ENCODE measurements at regions not wholly inside any gene's neighbourhood (a gene's known extent, or its start where the extent isn't known, plus 50 kb on each side); places are given as distances from the start of the nearest gene placed in this dataset.
"Not testable (repeated sequence)": the region's sequence is repeated elsewhere in the genome, so short reads cannot be mapped to it uniquely, and the experiment has no call there.

DNA sequence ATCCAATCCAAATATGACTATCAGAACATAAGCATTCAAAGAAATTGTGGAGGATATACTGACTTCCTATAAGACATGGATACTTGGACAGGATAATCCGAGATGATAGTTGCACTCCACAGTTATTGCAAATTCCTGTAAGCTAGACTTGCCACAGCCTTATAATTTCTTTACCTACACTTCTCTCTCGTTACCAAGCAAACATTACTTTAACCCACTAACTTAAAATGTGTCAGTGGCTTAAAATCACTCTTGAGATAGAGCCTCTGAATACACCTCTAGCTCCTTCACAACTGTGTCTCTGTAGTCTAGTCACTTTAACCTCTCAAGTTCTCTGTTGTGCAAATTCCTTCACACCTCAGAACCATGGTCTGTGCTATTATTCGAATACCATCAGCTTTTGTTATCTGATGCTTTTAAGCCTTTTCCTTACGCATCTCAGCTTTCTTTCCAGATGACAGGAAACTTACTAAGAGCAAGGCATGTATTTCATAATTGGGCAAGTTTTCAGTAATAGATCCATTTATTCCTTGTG lies 474.9 kb upstream of the MIR17HG start:
- DNase-seq (ENCODE audit: low read depth) = peak; percentile 9

DNA sequence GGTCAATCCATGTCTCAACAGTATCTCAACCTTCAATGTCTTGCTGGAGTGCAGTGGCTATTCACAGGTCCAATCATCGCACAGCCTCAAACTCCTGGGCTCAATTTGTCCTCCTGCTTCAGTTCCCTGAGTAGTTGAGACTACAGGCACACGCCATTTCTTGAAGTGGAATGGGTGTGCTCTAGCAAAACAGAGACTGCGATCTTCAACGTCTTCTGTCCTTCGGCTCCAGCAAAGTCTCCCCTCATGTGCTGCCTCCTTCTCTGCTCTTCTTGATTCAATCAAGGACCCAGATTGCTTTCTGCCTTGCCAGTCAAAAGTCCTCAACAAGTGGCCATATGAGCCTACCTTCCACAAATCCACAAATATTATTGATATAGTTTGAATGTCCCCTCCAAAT lies 466.7 kb upstream of the MIR17HG start:
- DNase-seq (ENCODE audit: low read depth) = no peak

DNA sequence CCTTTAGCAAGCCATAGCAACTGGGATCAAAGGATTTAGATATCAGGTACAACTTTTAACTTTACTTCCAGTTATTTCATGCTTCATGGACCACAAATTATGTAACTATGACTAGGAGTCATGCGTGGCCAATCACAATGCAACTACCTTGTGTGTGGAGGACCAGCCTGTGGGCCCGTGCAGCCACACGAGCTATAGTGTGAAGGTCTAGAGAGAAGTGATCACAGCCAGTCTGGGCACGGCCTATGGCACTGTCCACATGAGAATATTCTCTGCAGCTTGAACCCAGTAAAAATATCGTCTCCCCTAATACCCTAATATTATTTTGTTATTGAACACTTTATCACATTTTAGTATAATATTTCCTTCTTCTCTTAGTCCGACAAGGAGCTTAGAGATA lies 464.9 kb upstream of the MIR17HG start:
- no peak for DNase-seq (ENCODE audit: low read depth)

DNA sequence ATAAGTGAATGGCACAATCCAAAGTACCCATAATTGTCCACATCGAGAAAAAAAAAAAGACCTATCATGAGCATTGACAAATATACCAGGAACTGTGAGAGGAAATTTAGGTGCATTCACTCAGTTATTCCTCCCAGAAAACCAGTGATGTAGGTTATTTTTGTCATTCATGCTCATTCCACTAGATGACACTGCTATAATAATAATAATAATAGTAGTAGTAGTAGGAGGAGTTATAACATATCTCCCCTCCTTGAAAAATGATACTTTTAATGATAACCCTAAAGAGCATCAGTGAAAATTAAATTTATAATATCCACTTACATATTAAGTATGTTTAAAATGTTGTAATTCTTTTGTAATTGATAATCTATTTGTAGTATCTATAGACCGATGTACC lies 463.9 kb upstream of the MIR17HG start:
- no peak for DNase-seq (ENCODE audit: low read depth)

DNA sequence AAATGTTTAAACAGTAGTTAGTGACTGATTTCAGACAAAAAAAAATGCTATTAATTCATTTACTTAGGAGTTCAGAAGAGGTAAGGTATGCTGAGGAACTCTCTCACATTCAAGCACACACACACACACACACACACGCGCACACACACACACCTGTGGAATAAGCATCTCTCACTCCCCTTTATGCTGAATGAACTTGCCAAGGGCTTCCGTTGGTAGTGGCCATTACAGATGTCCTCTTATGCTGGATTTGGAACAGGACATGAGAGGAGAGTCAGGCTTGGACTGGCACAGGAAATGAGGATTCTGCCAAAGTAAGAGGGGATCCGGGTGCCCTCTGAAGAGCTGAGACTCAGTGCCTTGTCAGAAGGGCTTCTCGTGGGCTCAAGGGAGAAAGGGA lies 463.4 kb upstream of the MIR17HG start:
- DNase-seq (ENCODE audit: low read depth) = no peak

DNA sequence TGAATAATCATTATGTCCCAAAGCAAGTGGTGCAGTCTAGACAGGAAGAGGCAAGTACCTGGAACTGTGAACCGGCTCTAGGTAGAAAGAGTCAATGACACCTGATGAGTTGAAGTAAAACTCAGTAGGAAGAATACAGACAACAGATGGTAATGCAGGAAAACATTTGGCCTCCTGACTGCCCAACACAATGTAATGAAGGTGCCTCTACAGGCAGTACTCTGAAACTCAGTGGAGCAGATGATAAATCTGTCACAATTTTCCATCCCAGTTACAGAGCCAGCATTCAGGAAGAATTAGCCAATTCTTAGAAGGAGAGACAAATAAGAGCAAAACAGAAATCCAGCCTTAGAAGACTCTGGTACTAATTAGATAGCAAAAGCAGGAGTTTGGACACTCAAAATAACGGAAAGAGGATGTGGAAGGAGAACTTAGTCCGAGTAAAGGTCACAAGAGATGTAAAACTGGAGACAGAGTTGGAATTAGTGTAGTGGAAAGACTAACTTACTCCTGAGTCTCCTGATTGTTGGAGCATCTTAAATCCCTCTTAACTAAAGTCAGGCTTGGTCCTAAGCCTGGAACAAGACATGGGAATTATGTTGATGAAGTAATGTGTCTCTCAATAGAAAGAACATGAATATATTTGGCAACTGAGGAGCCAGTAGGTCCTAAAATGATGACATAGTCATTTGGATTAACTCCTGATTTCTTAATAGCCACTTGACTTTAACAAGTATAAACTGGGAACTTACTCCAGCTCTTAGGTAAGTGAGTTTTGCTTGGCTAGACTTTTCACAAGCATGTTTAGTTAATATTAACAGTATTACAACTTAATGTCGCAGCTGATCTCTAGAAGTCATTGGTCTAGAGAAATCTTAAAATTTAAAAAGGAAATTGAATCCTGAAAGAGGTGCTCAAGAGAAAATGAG lies 457.3 kb upstream of the MIR17HG start:
- DNase-seq (ENCODE audit: low read depth) = no peak

DNA sequence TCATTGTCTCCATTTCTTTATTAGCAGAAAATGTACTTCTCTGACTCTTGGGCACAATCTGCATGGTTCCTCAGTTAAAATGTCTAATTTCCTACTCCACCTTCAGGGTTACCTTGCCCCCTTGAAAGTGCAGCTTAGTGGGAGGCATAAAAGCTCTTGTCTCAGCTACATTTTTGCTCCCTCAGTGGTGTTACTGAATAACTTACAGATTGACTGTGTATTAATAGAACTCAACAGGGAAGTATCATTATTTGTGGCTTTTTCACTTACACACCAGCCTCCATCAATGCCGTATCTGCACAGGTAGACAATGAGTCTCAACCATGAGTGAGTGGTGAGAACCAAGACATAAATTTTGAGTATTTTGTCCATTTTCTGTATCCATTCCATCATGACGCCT lies 456.2 kb upstream of the MIR17HG start:
- no peak for DNase-seq (ENCODE audit: low read depth)

DNA sequence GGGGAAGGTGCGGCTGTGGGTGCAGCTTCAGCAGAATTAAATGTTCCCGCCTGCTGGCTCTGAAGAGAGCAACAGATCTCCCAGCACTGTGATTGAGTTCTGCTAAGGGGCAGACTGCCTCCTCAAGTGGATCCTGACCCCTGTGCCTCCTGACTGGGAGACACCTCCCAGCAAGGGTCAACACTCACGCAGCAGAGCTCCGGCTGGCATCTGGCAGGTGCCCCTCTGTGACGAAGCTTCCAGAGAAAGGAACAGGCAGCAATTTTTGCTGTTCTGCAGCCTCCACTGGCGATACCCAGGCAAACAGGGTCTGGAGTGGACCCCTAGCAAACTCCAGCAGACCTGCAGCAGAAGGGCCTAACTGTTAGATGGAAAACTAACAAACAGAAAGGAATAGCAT lies 454.3 kb upstream of the MIR17HG start:
- not testable (repeated sequence) for DNase-seq (ENCODE audit: low read depth)

DNA sequence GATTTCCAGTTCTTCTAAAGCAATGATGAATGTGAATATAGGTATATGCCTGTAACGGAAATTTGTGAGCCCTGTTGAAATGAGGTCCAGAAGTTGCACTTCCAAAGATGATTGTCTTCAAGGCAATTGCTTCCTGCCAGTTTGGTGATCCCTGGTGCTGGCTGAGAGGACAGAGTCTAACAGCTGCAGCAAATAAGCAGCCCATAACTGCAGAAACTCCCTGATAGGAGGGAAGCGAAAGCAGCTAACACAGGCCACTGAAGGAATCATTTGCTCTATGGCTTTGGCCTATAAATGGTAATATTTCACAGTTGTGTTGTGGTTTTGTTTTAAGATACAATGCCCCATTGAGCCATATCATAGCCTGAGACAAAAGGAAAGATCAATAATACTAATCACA lies 451.5 kb upstream of the MIR17HG start:
- DNase-seq (ENCODE audit: low read depth) = no peak

DNA sequence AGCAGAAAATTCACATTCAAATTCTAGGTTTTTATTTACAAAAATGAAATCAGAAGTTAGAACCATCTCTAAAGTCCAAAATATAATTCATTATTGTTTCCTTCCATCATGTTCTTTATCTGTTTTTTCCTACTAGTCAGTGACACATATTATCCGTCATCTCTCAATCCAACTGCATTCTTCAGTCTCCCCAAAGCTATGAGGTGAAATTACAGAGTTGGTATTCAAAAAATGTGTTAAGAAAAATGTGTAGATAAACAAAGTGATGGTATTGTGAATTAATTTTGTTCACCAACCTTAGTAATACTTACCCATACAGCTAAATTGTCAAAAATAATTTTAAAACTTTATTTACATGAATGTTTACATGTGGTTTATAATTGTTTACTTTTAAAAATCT lies 448.7 kb upstream of the MIR17HG start:
- peak; percentile 16 for DNase-seq (ENCODE audit: low read depth)

DNA sequence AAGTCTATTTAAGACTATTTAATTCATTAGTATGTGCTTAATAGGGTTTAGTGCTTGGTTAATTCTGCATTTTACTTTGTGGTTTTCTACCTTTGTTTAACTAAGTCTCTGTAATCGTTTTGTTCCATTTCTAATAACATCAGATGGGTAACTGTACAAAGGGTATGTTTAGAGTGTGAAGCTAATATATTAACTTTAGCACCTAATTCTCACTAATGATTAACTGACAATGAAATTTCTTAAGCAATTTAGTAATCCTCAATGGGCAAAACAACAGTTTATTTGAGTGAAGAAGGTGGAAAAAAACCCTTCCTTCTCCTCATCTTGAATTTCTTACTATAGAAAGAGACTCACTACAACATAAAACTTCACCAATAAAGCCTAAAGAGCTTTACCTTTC lies 448.1 kb upstream of the MIR17HG start:
- no peak for DNase-seq (ENCODE audit: low read depth)

DNA sequence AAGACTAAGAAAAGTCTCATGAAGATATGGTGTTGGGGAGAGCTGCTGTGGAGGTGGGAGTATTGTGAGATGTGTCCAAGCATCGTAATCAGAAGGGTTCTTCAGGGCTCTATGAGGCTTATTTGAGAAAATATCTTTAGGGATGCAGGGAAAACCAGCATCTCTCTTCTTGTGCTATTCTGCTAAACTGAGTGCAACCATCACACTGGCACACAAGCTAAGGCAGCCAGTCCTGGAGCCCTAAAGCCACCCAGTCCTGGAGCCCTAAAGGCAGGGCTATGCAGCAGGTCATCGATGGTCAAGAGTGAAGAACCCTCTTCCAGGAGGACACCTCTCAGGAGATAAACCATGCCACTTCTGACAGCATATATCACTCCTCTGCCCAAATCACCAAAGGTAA lies 445.2 kb upstream of the MIR17HG start:
- no peak for DNase-seq (ENCODE audit: low read depth)

DNA sequence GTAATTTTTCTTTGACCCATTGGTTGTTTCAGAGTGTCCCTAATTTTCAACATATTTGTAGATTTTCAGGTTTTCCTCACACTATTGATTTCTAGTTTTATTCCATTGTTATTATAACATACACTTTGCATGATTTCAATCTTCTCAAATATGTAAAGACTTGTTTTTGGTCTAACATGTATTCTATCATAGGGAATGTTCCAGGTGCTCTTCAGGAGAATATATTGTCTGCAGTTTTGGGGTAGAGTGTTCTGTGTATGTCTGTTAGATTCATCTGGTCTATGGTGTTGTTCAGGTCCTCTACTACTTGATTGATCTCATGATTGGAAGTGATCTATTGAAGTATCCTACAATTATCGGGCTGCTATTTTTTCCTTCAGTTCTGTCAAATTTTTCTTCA lies 440.9 kb upstream of the MIR17HG start:
- DNase-seq (ENCODE audit: low read depth) = no peak

DNA sequence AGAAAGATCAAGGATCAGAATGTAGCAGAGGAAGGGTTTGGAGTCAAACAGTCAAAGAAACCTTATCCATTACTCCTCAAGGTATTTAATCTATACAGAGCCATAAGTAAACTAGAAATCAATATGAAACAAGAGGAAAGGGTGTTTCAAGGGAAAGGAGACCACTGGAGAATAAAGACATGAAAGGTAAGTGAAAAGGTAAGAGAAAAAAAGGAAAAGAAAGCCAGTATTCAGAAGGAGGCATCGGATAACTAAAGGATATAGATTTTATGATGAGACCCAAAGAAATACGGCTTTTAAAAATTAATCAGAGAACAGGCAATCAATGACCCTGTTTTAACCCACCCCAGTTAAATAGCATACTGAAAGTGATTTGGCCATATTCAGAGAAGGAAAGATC lies 438.7 kb upstream of the MIR17HG start:
- no peak for DNase-seq (ENCODE audit: low read depth)

DNA sequence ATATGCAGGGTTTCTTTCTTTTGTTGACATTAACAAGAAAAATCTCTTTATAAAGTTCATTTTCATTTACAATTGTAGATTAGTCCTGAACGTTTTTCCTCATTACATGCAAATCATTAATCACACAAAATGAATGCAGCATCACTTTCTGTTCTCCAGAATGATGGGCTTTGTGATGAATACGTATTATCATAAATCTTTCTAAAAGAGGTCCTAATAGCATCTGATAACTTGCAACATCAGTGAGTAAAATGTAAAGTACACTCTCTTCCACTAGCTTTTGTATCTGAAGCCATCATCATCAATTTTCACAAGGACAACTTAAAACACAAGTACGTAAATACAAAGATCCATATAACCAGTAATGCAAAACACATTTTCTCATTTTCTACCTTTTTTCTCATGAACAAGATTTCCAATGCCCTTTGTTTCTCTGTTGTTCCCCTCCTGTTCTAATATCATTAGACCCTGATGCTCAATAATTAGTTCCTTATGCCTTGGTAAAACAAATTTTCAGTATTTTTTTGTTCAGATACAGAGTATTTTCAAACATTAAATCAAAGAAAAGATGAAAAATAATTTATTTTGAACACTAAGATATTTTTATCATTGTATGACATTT lies 437.4 kb upstream of the MIR17HG start:
- no peak for DNase-seq (ENCODE audit: low read depth)

DNA sequence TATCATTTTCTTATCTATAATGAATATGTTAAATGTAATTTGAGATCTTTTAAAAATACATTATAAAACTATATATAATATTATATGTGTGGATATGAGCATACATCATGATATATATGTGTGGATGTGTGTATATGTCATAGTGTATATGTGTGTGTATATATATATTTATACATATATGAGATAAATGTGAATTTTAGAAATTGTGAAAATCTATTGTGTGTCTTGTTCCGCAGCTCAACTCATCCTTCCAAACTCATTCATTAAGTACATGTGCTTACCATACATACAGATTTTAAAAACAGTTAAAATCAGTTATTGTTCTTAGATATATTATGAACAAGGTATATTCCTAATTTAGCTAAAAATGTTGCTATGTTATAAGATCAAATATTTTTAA lies 435.2 kb upstream of the MIR17HG start:
- no peak for DNase-seq (ENCODE audit: low read depth)

DNA sequence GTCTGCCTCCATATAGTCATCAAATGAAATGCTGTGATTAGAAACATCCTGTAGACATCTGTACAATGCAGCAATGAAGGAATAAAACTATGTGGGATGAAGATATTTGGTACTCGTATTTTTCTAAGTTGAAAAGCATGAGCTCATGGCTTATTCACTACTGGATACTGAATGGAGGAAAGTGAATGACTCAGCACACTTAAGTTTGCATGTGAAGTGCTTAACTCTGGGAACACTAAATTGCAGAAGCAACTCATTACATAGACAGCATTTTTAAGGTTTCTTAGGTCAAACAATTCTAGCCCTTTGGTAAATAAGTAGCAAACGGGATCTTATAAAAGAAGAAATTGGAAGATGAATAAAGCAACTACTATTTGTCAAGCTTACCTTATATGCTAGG lies 429.0 kb upstream of the MIR17HG start:
- DNase-seq (ENCODE audit: low read depth) = peak; percentile 74

DNA sequence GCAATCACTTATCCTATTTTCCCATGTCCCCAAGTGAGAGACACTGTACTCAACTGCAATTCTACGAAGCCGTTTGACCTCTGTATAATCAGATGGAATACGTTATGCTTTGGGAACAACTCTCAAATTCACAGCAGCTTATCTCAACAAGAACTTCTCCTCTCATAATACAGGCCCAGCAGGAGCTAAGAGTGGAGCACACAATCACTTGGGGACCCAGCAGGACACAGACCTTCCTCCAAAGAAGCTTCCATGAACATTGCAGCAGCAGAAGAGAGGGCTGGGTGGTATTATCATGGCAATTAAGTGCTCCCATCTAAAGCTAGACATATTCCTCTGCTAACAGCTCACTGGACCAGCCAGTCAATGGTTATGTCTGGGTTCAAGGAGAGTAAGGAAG lies 428.3 kb upstream of the MIR17HG start:
- no peak for DNase-seq (ENCODE audit: low read depth)

DNA sequence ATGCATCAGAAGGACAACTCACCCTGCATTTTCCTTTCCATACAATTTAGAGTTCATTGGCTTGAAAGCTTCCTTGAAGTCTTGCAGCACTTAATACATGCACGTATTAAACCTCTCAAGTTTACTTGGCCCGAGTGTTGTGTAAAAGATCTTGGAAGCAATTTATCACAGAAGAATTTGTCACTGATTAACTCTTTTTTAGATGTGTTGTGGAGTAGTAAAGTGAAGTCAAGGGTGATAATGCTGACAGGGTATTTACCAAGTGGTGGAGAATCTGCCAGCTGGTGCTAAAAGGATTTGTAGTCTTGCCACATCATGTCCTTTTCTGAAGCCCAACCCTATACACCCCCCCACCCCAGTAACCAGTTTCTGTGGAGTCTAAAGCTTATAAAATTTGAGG lies 421.0 kb upstream of the MIR17HG start:
- DNase-seq (ENCODE audit: low read depth) = peak; percentile 19

DNA sequence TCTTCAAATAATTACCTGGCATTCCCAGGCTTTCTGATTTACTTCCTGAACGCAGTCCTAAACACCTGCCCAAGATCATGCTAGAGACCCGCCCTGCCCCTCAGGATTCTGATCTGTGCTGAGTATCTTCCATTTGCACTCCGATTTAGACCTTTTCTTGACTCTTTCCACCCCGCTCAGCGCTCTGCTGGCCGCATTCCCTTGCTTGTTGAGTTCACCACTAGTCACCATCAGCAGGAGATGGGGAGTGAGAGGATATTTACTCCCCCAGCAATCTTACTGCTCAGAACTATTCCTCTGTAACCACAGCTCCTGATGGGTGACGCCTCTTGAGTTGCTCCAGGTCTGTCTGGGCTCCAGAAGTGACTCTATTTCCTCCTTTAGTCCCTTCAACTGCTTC lies 419.4 kb upstream of the MIR17HG start:
- no peak for DNase-seq (ENCODE audit: low read depth)

DNA sequence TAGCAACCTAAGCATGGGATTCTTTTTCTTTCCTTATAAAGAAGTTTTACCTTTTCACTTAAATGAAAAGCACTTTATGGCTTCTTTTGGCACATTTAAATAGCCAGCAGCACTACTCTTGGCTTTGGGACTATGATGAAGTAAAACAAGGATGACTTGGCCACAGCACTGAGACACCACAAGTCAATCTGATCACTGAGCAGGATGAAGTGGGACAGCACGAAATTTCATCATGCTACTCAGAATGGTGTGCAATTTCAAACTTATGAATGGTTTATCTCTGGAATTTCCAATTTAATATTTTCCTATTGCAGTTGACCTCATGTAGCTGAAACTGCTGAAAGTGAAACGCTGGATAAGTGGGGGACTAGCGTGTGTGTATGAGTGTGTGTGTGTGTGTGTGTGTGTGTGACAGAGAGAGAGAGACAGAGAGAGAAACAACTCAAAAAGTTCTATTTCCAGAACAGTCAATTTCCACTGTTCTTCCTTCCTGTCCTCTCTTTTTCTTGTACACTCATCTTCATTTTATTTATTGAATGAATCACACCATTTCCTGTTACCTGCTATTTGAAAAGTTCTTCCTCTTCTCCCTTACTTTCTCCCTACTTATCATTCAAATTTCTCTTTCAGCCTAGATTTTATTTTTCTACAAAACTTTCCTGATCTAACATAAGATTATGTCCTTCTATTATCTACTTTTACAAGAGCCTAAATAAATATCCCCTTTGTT lies 414.2 kb upstream of the MIR17HG start:
- no peak for DNase-seq (ENCODE audit: low read depth)

DNA sequence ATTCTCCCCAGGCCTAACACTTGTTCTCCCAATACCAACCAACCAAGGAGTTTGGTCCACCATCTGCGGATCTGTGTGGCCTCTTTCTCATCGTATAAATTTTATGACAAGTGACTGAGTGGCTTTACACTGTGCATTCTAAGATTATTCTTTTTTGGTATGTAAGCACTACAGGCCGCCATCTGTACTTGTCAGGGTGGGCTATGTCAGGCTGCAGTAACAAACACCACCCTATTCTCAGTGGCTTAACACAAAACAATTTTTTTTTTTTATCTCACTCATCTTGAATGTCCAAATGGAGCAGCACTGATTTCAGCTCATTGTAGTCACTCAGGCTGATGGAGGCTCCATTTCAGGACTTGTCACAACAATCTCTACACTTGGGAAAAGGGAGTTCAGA lies 412.7 kb upstream of the MIR17HG start:
- no peak for DNase-seq (ENCODE audit: low read depth)

DNA sequence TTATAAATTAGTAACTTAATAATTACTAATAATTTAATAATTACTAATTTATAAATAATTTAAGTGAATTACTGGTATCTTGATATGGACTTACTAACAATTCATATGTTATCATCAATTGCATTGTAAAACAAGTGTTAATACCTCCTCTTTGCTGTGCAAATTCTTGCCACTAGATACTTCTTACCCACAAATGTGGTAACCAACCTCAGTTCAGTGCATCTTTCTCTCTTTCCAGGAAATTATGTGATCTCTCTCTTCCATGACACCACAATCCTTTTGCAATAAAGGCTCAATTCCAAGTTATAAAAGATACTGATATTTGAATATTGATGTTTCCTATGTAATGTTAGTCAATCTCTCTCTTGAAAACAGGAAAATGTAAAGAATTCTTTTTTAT lies 408.6 kb upstream of the MIR17HG start:
- no peak for DNase-seq (ENCODE audit: low read depth)

Data from amniotic epithelial cell (primary cell).